ENCODE measurements at regions not wholly inside any gene's neighbourhood (a gene's known extent, or its start where the extent isn't known, plus 50 kb on each side); places are given as distances from the start of the nearest gene placed in this dataset.
"Not testable (repeated sequence)": the region's sequence is repeated elsewhere in the genome, so short reads cannot be mapped to it uniquely, and the experiment has no call there.

DNA sequence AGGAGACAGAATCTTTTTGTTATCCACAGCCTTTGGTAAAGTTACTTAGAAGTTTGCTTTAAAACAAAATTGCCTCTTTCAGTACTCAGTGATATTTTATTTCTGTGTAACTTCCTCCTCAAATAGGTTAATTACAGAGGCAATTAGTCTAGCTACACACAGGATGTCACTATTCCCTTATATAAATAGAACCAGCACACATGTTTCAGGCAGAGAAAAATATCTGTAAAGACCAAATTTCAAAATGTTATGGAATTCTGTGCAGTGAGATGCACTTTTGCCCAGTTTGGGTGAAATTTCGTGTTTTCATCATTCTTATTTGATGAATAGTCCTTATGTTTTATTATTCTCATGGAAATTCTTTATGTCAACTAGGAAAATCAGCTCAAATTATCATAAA lies 410.6 kb upstream of the SOX5 start:
- Histone ChIP-seq H3K4me1 (peaks cover 0 to 12% of the 10 kb centered on the region in 2 donors), H3K9me3 (no peaks in the 10 kb centered on the region), H3K4me3 (no peak overlapping the region), H3K36me3 (no peaks in the 10 kb centered on the region), H3K27ac (no peak overlapping the region), H3K27me3 (no peaks in the 10 kb centered on the region)
- TF ChIP-seq, protein P1, sequence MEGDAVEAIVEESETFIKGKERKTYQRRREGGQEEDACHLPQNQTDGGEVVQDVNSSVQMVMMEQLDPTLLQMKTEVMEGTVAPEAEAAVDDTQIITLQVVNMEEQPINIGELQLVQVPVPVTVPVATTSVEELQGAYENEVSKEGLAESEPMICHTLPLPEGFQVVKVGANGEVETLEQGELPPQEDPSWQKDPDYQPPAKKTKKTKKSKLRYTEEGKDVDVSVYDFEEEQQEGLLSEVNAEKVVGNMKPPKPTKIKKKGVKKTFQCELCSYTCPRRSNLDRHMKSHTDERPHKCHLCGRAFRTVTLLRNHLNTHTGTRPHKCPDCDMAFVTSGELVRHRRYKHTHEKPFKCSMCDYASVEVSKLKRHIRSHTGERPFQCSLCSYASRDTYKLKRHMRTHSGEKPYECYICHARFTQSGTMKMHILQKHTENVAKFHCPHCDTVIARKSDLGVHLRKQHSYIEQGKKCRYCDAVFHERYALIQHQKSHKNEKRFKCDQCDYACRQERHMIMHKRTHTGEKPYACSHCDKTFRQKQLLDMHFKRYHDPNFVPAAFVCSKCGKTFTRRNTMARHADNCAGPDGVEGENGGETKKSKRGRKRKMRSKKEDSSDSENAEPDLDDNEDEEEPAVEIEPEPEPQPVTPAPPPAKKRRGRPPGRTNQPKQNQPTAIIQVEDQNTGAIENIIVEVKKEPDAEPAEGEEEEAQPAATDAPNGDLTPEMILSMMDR (IDR thresholded peaks at IDR 0.05): peak in 1 of 3 experiments; percentile 8
- intact Hi-C loops (cut with DNase I): no loop called here
- DNase-seq (ENCODE audit: low spot score in 2 of 2): no peak

DNA sequence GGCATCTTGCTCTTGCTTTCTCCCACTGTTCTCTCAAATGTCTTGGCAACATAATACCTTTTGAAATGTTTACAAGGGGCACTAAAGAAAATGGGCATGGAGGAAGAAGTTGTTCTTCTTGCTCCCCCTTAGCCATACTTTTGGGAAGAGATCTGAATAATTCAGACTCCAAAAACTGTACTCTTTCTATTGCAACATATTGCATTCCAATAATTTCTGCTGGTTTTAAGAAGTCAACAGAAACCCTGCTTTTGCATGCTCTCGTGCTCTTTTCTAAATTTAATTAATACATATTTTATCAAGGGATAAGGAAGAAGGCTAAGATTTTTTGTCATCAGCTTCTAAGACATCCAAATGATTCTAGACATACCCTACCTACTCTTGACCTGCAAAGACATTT lies 409.9 kb upstream of the SOX5 start:
- peaks cover 0 to 12% of the 10 kb centered on the region in 2 donors for H3K4me1 ChIP-seq
- H3K9me3 ChIP-seq: no peaks in the 10 kb centered on the region
- no peak for DNase-seq (ENCODE audit: low spot score in 2 of 2)
- no peaks in the 10 kb centered on the region for H3K27me3 ChIP-seq
- intact Hi-C loops (cut with DNase I): no loop called here
- H3K27ac ChIP-seq: no peak overlapping the region
- no peak overlapping the region for H3K4me3 ChIP-seq
- TF ChIP-seq, protein P1 (IDR thresholded peaks at IDR 0.05): no peak
- H3K36me3 ChIP-seq: no peaks in the 10 kb centered on the region

GRCh38 chr12:24356240-24356804 lies 406.9 kb upstream of the SOX5 start:
- intact Hi-C loops (cut with DNase I): no loop called here
- H3K36me3 ChIP-seq: no peaks in the 10 kb centered on the region
- DNase-seq (ENCODE audit: low spot score in 2 of 2): no peak
- no peaks in the 10 kb centered on the region for H3K27me3 ChIP-seq
- TF ChIP-seq, protein P1 (IDR thresholded peaks at IDR 0.05): no peak
- no peaks in the 10 kb centered on the region for H3K9me3 ChIP-seq
- peaks cover 0 to 12% of the 10 kb centered on the region in 2 donors for H3K4me1 ChIP-seq
- H3K27ac ChIP-seq: no peak overlapping the region
- H3K4me3 ChIP-seq: no peak overlapping the region

DNA sequence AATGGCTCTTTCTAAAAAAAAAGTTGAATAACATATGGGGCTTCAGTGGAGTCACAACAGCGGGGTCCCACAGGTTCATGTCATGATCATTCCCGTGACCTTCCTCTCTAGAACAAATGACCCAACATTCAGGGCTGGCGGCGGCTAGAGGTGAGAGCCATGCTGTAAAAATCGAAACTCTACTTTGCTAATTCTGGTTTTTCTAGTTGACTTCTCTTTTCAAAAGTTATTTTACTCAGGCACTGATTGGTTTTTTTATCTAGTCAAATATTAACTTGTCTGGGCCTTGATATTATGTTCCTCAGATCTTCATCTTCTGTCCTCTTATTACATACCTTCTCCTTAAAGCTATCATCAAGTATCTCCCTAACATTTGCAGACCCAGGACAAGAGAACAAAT lies 402.9 kb upstream of the SOX5 start:
- no peaks in the 10 kb centered on the region for H3K4me1 ChIP-seq
- no peaks in the 10 kb centered on the region for H3K9me3 ChIP-seq
- no peaks in the 10 kb centered on the region for H3K36me3 ChIP-seq
- H3K4me3 ChIP-seq: no peak overlapping the region
- no peak overlapping the region for H3K27ac ChIP-seq
- DNase-seq (ENCODE audit: low spot score in 2 of 2): no peak
- no peaks in the 10 kb centered on the region for H3K27me3 ChIP-seq
- TF ChIP-seq, protein P1 (IDR thresholded peaks at IDR 0.05): no peak
- intact Hi-C loops (cut with DNase I): no loop called here

GRCh38 chr12:24349051-24349799 lies 399.8 kb upstream of the SOX5 start:
- no peaks in the 10 kb centered on the region for H3K36me3 ChIP-seq
- no peak overlapping the region for H3K4me3 ChIP-seq
- no peaks in the 10 kb centered on the region for H3K27me3 ChIP-seq
- no peak overlapping the region for H3K27ac ChIP-seq
- TF ChIP-seq, protein P1 (IDR thresholded peaks at IDR 0.05): no peak
- intact Hi-C loops (cut with DNase I): no loop called here
- DNase-seq (ENCODE audit: low spot score in 2 of 2): no peak
- no peaks in the 10 kb centered on the region for H3K4me1 ChIP-seq
- H3K9me3 ChIP-seq: no peaks in the 10 kb centered on the region

DNA sequence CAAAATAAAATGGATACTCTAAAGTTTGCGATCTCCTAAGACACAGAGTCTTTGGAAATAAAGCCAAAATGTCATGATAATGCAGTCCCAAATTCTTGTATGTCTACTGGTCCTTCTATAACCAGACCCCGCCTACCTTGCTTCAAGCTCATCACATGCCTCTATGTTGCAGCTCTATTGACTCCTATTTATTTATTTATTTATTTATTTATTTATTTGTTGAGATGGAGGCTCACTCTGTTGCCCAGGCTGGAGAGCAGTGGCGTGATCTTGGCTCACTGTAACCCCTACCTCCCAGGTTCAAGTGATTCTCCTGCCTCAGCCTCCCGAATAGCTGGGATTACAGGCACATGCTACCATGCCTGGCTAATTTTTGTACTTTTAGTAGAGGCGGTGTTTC lies 398.7 kb upstream of the SOX5 start:
- DNase-seq (ENCODE audit: low spot score in 2 of 2); H3K4me1 ChIP-seq; H3K9me3 ChIP-seq; H3K36me3 ChIP-seq; H3K27ac ChIP-seq; H3K4me3 ChIP-seq; H3K27me3 ChIP-seq; intact Hi-C loops (cut with DNase I): not testable (repeated sequence)

All from ascending aorta (tissue), 2 donors.